Pancreas (tissue), 10 donors: ENCODE measurements at regions not wholly inside any gene's neighbourhood (a gene's known extent, or its start where the extent isn't known, plus 50 kb on each side); places are given as distances from the start of the nearest gene placed in this dataset.
A peak's percentile ranks its signal among the peaks of the same experiment; 100 is the strongest.

Source experiments
- ATAC-seq, 4 donors: fragments of 200-7000 bp; cut with Tn5 transposase; one replicate each; pipeline versions ENCODE4 v1.8.0 to v1.9.1; 2020; ENCODE audit warnings: mild to moderate bottlenecking in 4 of 4, moderate library complexity in 4 of 4
- DNase-seq, 6 donors: peaks; one replicate each; pipeline ENCODE4 v3.0.0-alpha.2; 2020
- FAIRE-seq: peaks from 2 replicates; lab custom pipeline; 2012; peaks lifted over from hg19 to GRCh38; lab: Jason Lieb, UNC
- H3K27ac ChIP-seq, 4 donors: fragments of 200-600 bp; sonication (generic); 1 replicate in 3 of 4; 2 replicates in 1 of 4; pipeline versions ENCODE4 v1.5.0 to v1.8.0; 2020
- H3K27me3 ChIP-seq, 4 donors: fragments of 200-600 bp; one replicate each; pipeline ENCODE4 v1.8.0; 2021
- H3K36me3 ChIP-seq, 3 donors: fragments of 200-600 bp; sonication (generic) in 1 of 3; one replicate each; pipeline versions ENCODE4 v1.5.0 to v1.8.0; 2020 to 2021
- H3K4me1 ChIP-seq, 3 donors: fragments of 200-600 bp; one replicate each; pipeline ENCODE4 v1.8.0; 2021
- H3K4me3 ChIP-seq, 4 donors: fragments of 200-600 bp; sonication (generic) in 2 of 4; one replicate each; pipeline versions ENCODE4 v1.5.0 to v1.8.0; 2020 to 2021
- H3K9me3 ChIP-seq, 4 donors: fragments of 200-600 bp; one replicate each; pipeline ENCODE4 v1.8.0; 2021
- CTCF ChIP-seq, 4 donors: fragments of 200-600 bp; sonication (generic) in 3 of 4; IDR thresholded peaks; one replicate each; pipeline versions ENCODE4 v1.5.0 to v1.8.0; 2021; ENCODE audit warnings: antibody characterized with exemption in 4 of 4
- WGBS, 2 donors: extraction: QIAGEN DNeasy Blood & Tissue Kit; methylation state at CpG; one replicate each; pipeline ENCODE4 v1.1.7; 2013; 5-methylcytosine and 5-hydroxymethylcytosine counted together
- intact Hi-C, 3 donors: fragments of 100-400 bp; cut with DNase I; formaldehyde crosslinking; loops; one replicate each; pipeline versions ENCODE4 v1.11.1 to v1.14.2; 2022
- donor health status: healthy with polysubstance abuse.
- donor health status: DM: no; HTN: no; CAD: no; lungs with moderate emphysema.
- donor health status: DM: no; HTN: no; CAD: no.
- donor health status: control.
- donor health status: control.
- donor health status: Bipolar disorder and iron deficiency.
- donor health status: DM: yes; HTN: yes; CAD: no.
- donor health status: DM: no; HTN: no; CAD: no.
- donor health status: DM: no; HTN: no; CAD: no.
- donor health status: DM: yes; HTN: yes; CAD: no.

GRCh38 chr20:10982692-10983091, 308.9 kb upstream of the JAG1 start:
- ATAC-seq: peak; percentile 43 to 87 (median 76)
- FAIRE-seq: no peak
- Histone ChIP-seq H3K4me3 (no peak overlapping the region), H3K36me3 (no peaks in the 10 kb centered on the region), H3K4me1 (no peaks in the 10 kb centered on the region), H3K27me3 (no peaks in the 10 kb centered on the region), H3K9me3 (no peaks in the 10 kb centered on the region), H3K27ac (peak overlapping the region in 1 of 4 donors; percentile 31)
- no peak for TF ChIP-seq CTCF (IDR thresholded peaks at IDR 0.05)
- intact Hi-C loops: no loop called here
- peak in 2 of 6 donors; percentile 9 to 30 for DNase-seq
- WGBS, 2 donors: 72 to 77% methylated on average over 6 of the region's 6 CpGs

- no peaks in the 10 kb centered on the region for H3K36me3 ChIP-seq
- H3K27me3 ChIP-seq: no peaks in the 10 kb centered on the region
- ATAC-seq (no peak), FAIRE-seq (no peak), DNase-seq (no peak)
- intact Hi-C loops: no loop called here
- no peak overlapping the region for H3K27ac ChIP-seq
- TF ChIP-seq CTCF (IDR thresholded peaks at IDR 0.05): no peak
- no peak overlapping the region for H3K4me3 ChIP-seq
- 93 to 94% methylated on average over 4 of the region's 4 CpGs for WGBS, 2 donors
- H3K4me1 ChIP-seq: no peaks in the 10 kb centered on the region
- no peaks in the 10 kb centered on the region for H3K9me3 ChIP-seq
Measured at GRCh38 chr20:10984294-10984693, 310.5 kb upstream of the JAG1 start.

GRCh38 chr20:10984913-10985312, 311.1 kb upstream of the JAG1 start:
- DNase-seq (no peak), FAIRE-seq (no peak), ATAC-seq (peak in 3 of 4 donors; percentile 73 to 81 (median 79))
- no peaks in the 10 kb centered on the region for H3K27me3 ChIP-seq
- no peaks in the 10 kb centered on the region for H3K9me3 ChIP-seq
- TF ChIP-seq CTCF (IDR thresholded peaks at IDR 0.05): no peak
- intact Hi-C loops: no loop called here
- no peaks in the 10 kb centered on the region for H3K36me3 ChIP-seq
- H3K4me3 ChIP-seq: no peak overlapping the region
- 33 to 35% methylated on average over 6 of the region's 6 CpGs for WGBS, 2 donors
- no peaks in the 10 kb centered on the region for H3K4me1 ChIP-seq
- peak overlapping the region in 2 of 4 donors; percentile 47 to 66 for H3K27ac ChIP-seq

GRCh38 chr20:10985536-10985935, 311.7 kb upstream of the JAG1 start:
- ATAC-seq (no peak), DNase-seq (no peak), FAIRE-seq (no peak)
- intact Hi-C loops: no loop called here
- H3K4me3 ChIP-seq: no peak overlapping the region
- no peaks in the 10 kb centered on the region for H3K4me1 ChIP-seq
- H3K27ac ChIP-seq: peak overlapping the region in 2 of 4 donors; percentile 47 to 66
- H3K9me3 ChIP-seq: no peaks in the 10 kb centered on the region
- 0 to 37% methylated on average over 1 of the region's 1 CpG for WGBS, 2 donors
- H3K27me3 ChIP-seq: no peaks in the 10 kb centered on the region
- no peak for TF ChIP-seq CTCF (IDR thresholded peaks at IDR 0.05)
- H3K36me3 ChIP-seq: no peaks in the 10 kb centered on the region

GRCh38 chr20:10986586-10986985, 312.8 kb upstream of the JAG1 start:
- Histone ChIP-seq H3K27me3 (no peaks in the 10 kb centered on the region), H3K4me3 (no peak overlapping the region), H3K36me3 (no peaks in the 10 kb centered on the region), H3K27ac (no peak overlapping the region), H3K9me3 (no peaks in the 10 kb centered on the region), H3K4me1 (no peaks in the 10 kb centered on the region)
- intact Hi-C loops: no loop called here
- WGBS, 2 donors: 96 to 98% methylated on average over 5 of the region's 5 CpGs
- FAIRE-seq (no peak), ATAC-seq (no peak), DNase-seq (no peak)
- no peak for TF ChIP-seq CTCF (IDR thresholded peaks at IDR 0.05)
